MM.1S (cell line): ENCODE measurements at regions not wholly inside any gene's neighbourhood (a gene's known extent, or its start where the extent isn't known, plus 50 kb on each side); places are given as distances from the start of the nearest gene placed in this dataset.

ENCODE experiments used
- CTCF ChIP-seq: fragments of 300-600 bp; sonication (generic); IDR thresholded peaks from 2 replicates; pipeline ENCODE4 v1.5.1; 2016; ENCODE audit warnings: antibody characterized with exemption, low read length, mixed read lengths
- EZH2 ChIP-seq: fragments of 300-600 bp; sonication (generic); optimal IDR thresholded peaks from 2 replicates; pipeline ENCODE3; 2017; ENCODE audit warnings: low read depth, mild to moderate bottlenecking, antibody characterized with exemption, low read length, mixed read lengths
- EZH2phosphoT487 ChIP-seq: fragments of 300-600 bp; sonication (generic); IDR thresholded peaks from 2 replicates; pipeline ENCODE4 v1.6.1; 2018; ENCODE audit warnings: antibody characterized with exemption, low read length

- TF ChIP-seq CTCF (no peak), EZH2 (no peak), EZH2phosphoT487 (no peak)
Observed at GRCh38 chrX:4978613-4979012, 1250.1 kb downstream of the NLGN4X start.
